ENCODE measurements at regions not wholly inside any gene's neighbourhood (a gene's known extent, or its start where the extent isn't known, plus 50 kb on each side); places are given as distances from the start of the nearest gene placed in this dataset.

DNA sequence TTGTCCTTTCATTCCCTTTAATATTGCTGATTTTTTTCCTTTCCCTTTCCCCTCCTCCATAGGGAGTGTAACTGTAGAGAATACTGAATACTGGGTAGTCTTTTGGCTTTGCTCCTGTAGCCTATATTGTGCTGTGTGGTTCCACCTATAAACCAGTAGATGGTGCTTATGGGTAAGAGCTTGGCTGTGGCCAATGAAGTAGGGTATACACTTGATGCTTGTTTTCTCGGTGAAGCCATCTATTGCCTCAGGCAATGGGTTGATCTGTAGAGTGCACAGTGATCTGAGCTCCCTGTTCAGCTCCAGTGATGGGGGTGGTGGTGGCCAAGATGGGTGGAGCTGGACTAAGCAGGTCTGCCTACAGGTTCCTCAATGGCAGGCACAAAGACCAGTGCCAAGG is 203.3 kb upstream of the IMPG1 start:
- Histone ChIP-seq H3K4me1 (no peaks in the 10 kb centered on the region), H3K9me3 (peaks cover 0 to 39% of the 10 kb centered on the region in 2 donors), H3K27me3 (no peaks in the 10 kb centered on the region), H3K4me3 (no peak overlapping the region), H3K27ac (no peak overlapping the region), H3K36me3 (no peaks in the 10 kb centered on the region)
- ATAC-seq: no peak
- TF ChIP-seq, protein P1, sequence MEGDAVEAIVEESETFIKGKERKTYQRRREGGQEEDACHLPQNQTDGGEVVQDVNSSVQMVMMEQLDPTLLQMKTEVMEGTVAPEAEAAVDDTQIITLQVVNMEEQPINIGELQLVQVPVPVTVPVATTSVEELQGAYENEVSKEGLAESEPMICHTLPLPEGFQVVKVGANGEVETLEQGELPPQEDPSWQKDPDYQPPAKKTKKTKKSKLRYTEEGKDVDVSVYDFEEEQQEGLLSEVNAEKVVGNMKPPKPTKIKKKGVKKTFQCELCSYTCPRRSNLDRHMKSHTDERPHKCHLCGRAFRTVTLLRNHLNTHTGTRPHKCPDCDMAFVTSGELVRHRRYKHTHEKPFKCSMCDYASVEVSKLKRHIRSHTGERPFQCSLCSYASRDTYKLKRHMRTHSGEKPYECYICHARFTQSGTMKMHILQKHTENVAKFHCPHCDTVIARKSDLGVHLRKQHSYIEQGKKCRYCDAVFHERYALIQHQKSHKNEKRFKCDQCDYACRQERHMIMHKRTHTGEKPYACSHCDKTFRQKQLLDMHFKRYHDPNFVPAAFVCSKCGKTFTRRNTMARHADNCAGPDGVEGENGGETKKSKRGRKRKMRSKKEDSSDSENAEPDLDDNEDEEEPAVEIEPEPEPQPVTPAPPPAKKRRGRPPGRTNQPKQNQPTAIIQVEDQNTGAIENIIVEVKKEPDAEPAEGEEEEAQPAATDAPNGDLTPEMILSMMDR (IDR thresholded peaks at IDR 0.05): no peak
- no peak for DNase-seq
- intact Hi-C loops (cut with DNase I): no loop called here

DNA sequence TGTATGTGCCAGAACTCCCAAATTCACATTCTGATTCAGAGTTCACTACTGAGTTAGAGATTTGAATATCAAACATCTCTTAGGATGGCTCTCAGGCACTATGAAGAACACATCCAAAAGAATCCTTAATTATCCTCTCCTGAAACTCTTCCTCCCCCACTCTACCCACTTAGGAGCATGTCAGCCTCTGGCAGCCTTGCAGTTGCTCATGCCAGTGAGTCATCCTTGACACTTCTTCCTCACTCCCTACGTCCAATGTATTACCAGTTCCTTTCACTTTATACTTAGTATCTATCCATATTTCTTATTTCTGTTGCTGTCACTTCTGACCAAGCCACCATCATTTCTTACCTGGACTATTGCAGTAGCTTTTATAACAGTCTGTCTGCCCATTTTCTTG is 192.0 kb upstream of the IMPG1 start:
- Histone ChIP-seq H3K27ac (no peak overlapping the region), H3K9me3 (peaks cover 0 to 47% of the 10 kb centered on the region in 2 donors), H3K4me1 (no peaks in the 10 kb centered on the region), H3K27me3 (no peaks in the 10 kb centered on the region), H3K4me3 (no peak overlapping the region), H3K36me3 (no peaks in the 10 kb centered on the region)
- ATAC-seq (no peak), DNase-seq (no peak)
- intact Hi-C loops (cut with DNase I): no loop called here
- TF ChIP-seq, protein P1 (IDR thresholded peaks at IDR 0.05): no peak

DNA sequence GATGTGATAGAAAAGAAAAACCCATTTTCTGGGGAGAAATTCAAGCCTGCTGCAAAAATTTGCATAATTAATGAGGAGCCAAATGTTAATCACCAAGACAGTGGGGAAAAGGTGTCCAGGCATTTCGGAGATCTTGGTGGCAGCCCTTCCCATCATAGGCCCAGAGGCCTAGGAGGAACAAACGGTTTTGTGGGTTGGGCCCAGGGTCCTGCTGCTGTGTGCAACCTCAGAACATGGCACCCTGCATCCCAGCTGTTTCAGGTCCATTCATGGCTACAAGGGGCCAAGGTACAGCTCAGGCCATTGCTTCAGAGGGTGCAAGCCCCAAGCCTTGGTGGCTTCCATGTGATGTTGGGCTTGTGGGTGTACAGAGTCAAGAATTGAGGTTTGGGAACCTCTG is 189.8 kb upstream of the IMPG1 start:
- Histone ChIP-seq H3K27me3 (no peaks in the 10 kb centered on the region), H3K4me3 (no peak overlapping the region), H3K36me3 (no peaks in the 10 kb centered on the region), H3K27ac (no peak overlapping the region), H3K4me1 (no peaks in the 10 kb centered on the region), H3K9me3 (peaks cover 0 to 50% of the 10 kb centered on the region in 2 donors)
- no peak for DNase-seq
- TF ChIP-seq, protein P1 (IDR thresholded peaks at IDR 0.05): no peak
- intact Hi-C loops (cut with DNase I): no loop called here
- ATAC-seq: no peak

DNA sequence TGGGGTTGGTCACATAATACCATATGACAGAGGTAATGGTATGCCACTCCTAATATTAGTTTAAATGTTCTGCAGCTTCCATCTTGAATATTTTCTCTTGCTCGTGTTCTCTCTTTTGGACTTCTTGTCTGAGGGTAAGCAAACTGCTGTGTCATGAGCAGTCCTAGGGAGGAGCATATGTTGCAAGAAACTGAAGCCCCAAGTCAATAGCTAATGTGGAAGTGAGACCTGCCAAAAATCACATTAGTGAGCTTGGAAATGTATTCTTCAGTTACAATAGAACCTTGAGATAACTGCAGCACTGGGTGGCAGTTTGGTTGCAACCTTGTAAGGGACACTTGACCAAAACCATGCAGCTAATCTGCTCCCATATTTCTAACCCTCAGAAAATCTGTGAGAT is 178.2 kb upstream of the IMPG1 start:
- ATAC-seq (no peak), DNase-seq (no peak)
- H3K36me3 ChIP-seq: no peaks in the 10 kb centered on the region
- TF ChIP-seq, protein P1 (IDR thresholded peaks at IDR 0.05): no peak
- no peak overlapping the region for H3K4me3 ChIP-seq
- H3K27ac ChIP-seq: no peak overlapping the region
- intact Hi-C loops (cut with DNase I): no loop called here
- no peaks in the 10 kb centered on the region for H3K9me3 ChIP-seq
- no peaks in the 10 kb centered on the region for H3K4me1 ChIP-seq
- no peaks in the 10 kb centered on the region for H3K27me3 ChIP-seq

GRCh38 chr6:76247527-76247926 is 175.1 kb upstream of the IMPG1 start:
- no peaks in the 10 kb centered on the region for H3K36me3 ChIP-seq
- H3K27ac ChIP-seq: no peak overlapping the region
- H3K4me1 ChIP-seq: no peaks in the 10 kb centered on the region
- H3K9me3 ChIP-seq: no peaks in the 10 kb centered on the region
- no peaks in the 10 kb centered on the region for H3K27me3 ChIP-seq
- ATAC-seq (no peak), DNase-seq (no peak)
- TF ChIP-seq, protein P1 (IDR thresholded peaks at IDR 0.05): no peak
- no peak overlapping the region for H3K4me3 ChIP-seq
- intact Hi-C loops (cut with DNase I): no loop called here
